ENCODE measurements at regions not wholly inside any gene's neighbourhood (a gene's known extent, or its start where the extent isn't known, plus 50 kb on each side); places are given as distances from the start of the nearest gene placed in this dataset.
A peak's percentile ranks its signal among the peaks of the same experiment; 100 is the strongest.

DNA sequence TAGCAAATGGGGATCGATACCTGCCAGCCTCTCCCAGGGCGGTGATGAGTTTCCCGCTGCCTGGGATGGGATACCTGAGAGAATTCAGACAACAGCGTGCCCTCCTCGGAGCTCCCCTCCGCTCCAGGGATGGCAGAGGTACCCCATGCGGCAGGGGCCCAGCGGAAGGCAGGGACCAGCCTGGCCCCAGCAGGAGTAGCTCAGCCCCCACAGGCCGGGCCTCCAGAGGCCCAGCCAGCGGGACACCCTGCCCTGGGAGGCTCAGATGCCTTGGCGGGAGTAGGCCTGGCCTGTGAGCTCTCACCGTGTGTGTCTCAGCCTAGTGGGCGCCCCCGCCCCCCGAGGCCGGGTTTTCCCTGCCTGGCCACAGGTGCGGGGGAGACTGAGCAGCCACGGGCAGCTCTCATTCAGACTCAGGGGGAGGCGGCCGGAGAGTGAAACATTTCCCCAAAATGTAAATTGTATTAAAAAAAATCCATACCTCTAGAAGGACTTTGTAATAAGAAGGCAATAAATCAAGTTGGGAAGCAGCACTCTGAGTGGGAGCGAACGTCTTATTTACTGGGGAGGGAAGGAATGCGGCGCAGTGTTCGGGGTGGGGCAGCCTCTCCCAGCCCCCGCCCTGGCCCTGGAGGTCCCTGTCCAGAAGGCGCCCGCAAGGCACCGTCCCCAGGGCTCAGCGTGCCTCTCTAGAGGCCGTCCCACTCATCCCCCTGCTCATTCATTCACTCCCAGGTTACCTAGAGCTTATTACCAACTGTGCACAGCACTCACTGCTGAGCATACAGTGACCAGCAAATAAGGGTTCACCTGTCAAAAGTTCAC, 888.0 kb downstream of the BRD1 start:
- Histone ChIP-seq H3K4me3 (ENCODE audit: low read depth, low read length) (no peak overlapping the region), H3K27me3 (ENCODE audit: control insufficient read depth, insufficient read depth, low read length) (no peaks in the 10 kb centered on the region), H3K36me3 (ENCODE audit: control insufficient read depth, insufficient read depth, low read length) (no peaks in the 10 kb centered on the region)
- no peak for DNase-seq (ENCODE audit: low read depth)
- FAIRE-seq = no peak
- no peak for TF ChIP-seq CTCF (IDR thresholded peaks at IDR 0.05; ENCODE audit: insufficient read depth, low read length, severe bottlenecking)

- no peak overlapping the region for H3K4me3 ChIP-seq (ENCODE audit: low read depth, low read length)
- no peaks in the 10 kb centered on the region for H3K36me3 ChIP-seq (ENCODE audit: control insufficient read depth, insufficient read depth, low read length)
- no peak for TF ChIP-seq CTCF (IDR thresholded peaks at IDR 0.05; ENCODE audit: insufficient read depth, low read length, severe bottlenecking)
- H3K27me3 ChIP-seq (ENCODE audit: control insufficient read depth, insufficient read depth, low read length) = no peaks in the 10 kb centered on the region
- DNase-seq (ENCODE audit: low read depth) = no peak
- no peak for FAIRE-seq
Measured at GRCh38 chr22:48938741-48939140, 888.9 kb downstream of the BRD1 start.

DNA sequence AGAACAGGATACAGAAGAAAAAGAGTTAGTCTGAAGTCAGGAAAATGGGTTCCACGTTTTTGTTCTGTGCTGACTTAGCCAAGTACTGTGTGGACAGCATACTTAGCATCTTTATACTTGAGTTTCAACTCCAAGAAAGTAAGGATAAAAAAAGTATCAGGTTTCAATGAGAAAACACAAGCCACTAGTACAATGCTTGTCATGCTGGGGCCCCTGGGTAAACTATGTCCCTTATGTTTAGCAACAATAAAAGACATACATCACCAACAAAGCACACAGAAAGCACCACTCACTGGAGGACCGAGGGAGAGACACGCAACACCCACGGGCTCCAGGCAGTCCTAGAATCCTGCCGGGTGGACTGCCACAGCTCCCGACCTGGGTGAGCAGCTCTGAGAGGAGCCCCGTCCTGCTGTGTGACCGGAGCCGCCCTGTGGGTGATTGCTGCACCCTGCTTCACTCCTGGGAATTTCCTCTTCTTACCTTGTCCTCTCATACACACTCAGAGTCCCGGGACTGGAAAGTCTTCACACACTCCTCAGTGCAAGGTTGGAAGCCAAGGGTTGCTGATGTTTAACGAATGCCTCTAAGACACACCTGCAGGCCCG, 890.5 kb downstream of the BRD1 start:
- no peak for TF ChIP-seq CTCF (IDR thresholded peaks at IDR 0.05; ENCODE audit: insufficient read depth, low read length, severe bottlenecking)
- no peak for DNase-seq (ENCODE audit: low read depth)
- Histone ChIP-seq H3K36me3 (ENCODE audit: control insufficient read depth, insufficient read depth, low read length) (no peaks in the 10 kb centered on the region), H3K4me3 (ENCODE audit: low read depth, low read length) (no peak overlapping the region), H3K27me3 (ENCODE audit: control insufficient read depth, insufficient read depth, low read length) (no peaks in the 10 kb centered on the region)
- no peak for FAIRE-seq

DNA sequence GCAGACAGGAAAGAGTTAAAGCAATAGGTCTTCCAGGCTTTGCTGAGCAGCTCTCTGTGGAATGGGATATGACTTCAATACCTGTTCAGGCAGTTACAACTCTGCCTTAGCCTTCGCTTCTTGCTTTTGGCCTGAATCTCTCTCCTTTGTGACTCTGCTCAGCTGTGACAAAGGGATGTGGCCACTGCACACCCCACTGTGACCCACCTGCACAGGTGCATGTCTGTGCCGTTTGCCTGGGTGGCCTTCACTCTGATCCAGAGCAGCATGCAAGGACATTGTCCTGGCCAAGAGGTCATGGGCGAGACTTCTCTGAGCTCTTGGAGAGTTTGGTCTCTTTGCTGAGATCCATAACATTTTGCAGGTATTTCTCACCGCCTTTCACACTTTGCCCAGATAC, 891.3 kb downstream of the BRD1 start:
- no peak for TF ChIP-seq CTCF (IDR thresholded peaks at IDR 0.05; ENCODE audit: insufficient read depth, low read length, severe bottlenecking)
- no peaks in the 10 kb centered on the region for H3K27me3 ChIP-seq (ENCODE audit: control insufficient read depth, insufficient read depth, low read length)
- FAIRE-seq (peak; percentile 23), DNase-seq (ENCODE audit: low read depth) (no peak)
- H3K4me3 ChIP-seq (ENCODE audit: low read depth, low read length) = no peak overlapping the region
- no peaks in the 10 kb centered on the region for H3K36me3 ChIP-seq (ENCODE audit: control insufficient read depth, insufficient read depth, low read length)

GRCh38 chr22:48934446-48934845, 893.2 kb downstream of the BRD1 start:
- DNase-seq (ENCODE audit: low read depth) (no peak), FAIRE-seq (no peak)
- no peak for TF ChIP-seq CTCF (IDR thresholded peaks at IDR 0.05; ENCODE audit: insufficient read depth, low read length, severe bottlenecking)
- Histone ChIP-seq H3K27me3 (ENCODE audit: control insufficient read depth, insufficient read depth, low read length) (no peaks in the 10 kb centered on the region), H3K4me3 (ENCODE audit: low read depth, low read length) (no peak overlapping the region), H3K36me3 (ENCODE audit: control insufficient read depth, insufficient read depth, low read length) (no peaks in the 10 kb centered on the region)

All from bronchial epithelial cell (primary cell).